ENCODE measurements at regions not wholly inside any gene's neighbourhood (a gene's known extent, or its start where the extent isn't known, plus 50 kb on each side); places are given as distances from the start of the nearest gene placed in this dataset.

GRCh38 chr22:44431256-44431655 is 66.8 kb downstream of the RTL6 start:
- H3K27me3 ChIP-seq (ENCODE audit: insufficient read depth, poor library complexity, severe bottlenecking): no peaks in the 10 kb centered on the region
- DNase-seq (ENCODE audit: low spot score): no peak
- H3K4me3 ChIP-seq (ENCODE audit: severe bottlenecking): no peak overlapping the region
- H3K4me1 ChIP-seq (ENCODE audit: insufficient read depth, poor library complexity, severe bottlenecking): no peaks in the 10 kb centered on the region
- H3K27ac ChIP-seq (ENCODE audit: poor library complexity, severe bottlenecking): no peak overlapping the region
- no peaks in the 10 kb centered on the region for H3K36me3 ChIP-seq (ENCODE audit: low read depth)
- TF ChIP-seq, protein P1, sequence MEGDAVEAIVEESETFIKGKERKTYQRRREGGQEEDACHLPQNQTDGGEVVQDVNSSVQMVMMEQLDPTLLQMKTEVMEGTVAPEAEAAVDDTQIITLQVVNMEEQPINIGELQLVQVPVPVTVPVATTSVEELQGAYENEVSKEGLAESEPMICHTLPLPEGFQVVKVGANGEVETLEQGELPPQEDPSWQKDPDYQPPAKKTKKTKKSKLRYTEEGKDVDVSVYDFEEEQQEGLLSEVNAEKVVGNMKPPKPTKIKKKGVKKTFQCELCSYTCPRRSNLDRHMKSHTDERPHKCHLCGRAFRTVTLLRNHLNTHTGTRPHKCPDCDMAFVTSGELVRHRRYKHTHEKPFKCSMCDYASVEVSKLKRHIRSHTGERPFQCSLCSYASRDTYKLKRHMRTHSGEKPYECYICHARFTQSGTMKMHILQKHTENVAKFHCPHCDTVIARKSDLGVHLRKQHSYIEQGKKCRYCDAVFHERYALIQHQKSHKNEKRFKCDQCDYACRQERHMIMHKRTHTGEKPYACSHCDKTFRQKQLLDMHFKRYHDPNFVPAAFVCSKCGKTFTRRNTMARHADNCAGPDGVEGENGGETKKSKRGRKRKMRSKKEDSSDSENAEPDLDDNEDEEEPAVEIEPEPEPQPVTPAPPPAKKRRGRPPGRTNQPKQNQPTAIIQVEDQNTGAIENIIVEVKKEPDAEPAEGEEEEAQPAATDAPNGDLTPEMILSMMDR (IDR thresholded peaks at IDR 0.05; ENCODE audit: poor library complexity, severe bottlenecking): no peak
- ATAC-seq (ENCODE audit: low read depth): no peak
- H3K9me3 ChIP-seq (ENCODE audit: severe bottlenecking): no peaks in the 10 kb centered on the region

DNA sequence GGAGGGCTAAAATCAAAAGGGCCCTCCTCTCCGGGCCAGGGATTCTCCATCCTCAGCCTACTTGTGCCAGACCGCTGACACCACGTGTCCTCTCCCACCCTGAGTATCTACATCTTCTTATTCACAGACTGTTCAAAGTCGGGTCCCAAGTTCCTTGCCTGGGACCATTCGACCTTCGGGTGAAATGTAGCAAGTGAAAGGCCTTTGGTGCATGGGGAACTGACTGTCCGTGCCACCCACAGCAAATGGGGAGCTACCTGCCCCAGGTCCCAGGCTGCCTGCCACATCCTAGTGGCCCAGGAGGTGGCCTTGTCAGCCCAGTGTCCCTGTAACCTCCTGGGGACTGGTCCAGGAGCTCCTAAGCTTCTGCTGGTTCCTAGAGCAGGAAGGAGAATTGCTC is 67.3 kb downstream of the RTL6 start:
- ATAC-seq (ENCODE audit: low read depth) (no peak), DNase-seq (ENCODE audit: low spot score) (no peak)
- TF ChIP-seq, protein P1 (IDR thresholded peaks at IDR 0.05; ENCODE audit: poor library complexity, severe bottlenecking): no peak
- Histone ChIP-seq H3K27me3 (ENCODE audit: insufficient read depth, poor library complexity, severe bottlenecking) (no peaks in the 10 kb centered on the region), H3K4me3 (ENCODE audit: severe bottlenecking) (no peak overlapping the region), H3K36me3 (ENCODE audit: low read depth) (no peaks in the 10 kb centered on the region), H3K4me1 (ENCODE audit: insufficient read depth, poor library complexity, severe bottlenecking) (no peaks in the 10 kb centered on the region), H3K9me3 (ENCODE audit: severe bottlenecking) (no peaks in the 10 kb centered on the region), H3K27ac (ENCODE audit: poor library complexity, severe bottlenecking) (no peak overlapping the region)

- H3K36me3 ChIP-seq (ENCODE audit: low read depth): no peaks in the 10 kb centered on the region
- no peak overlapping the region for H3K27ac ChIP-seq (ENCODE audit: poor library complexity, severe bottlenecking)
- no peaks in the 10 kb centered on the region for H3K9me3 ChIP-seq (ENCODE audit: severe bottlenecking)
- no peak for DNase-seq (ENCODE audit: low spot score)
- no peak overlapping the region for H3K4me3 ChIP-seq (ENCODE audit: severe bottlenecking)
- TF ChIP-seq, protein P1 (IDR thresholded peaks at IDR 0.05; ENCODE audit: poor library complexity, severe bottlenecking): no peak
- H3K4me1 ChIP-seq (ENCODE audit: insufficient read depth, poor library complexity, severe bottlenecking): no peaks in the 10 kb centered on the region
- ATAC-seq (ENCODE audit: low read depth): no peak
- no peaks in the 10 kb centered on the region for H3K27me3 ChIP-seq (ENCODE audit: insufficient read depth, poor library complexity, severe bottlenecking)
Measured at GRCh38 chr22:44429941-44430587, 68.0 kb downstream of the RTL6 start.

DNA sequence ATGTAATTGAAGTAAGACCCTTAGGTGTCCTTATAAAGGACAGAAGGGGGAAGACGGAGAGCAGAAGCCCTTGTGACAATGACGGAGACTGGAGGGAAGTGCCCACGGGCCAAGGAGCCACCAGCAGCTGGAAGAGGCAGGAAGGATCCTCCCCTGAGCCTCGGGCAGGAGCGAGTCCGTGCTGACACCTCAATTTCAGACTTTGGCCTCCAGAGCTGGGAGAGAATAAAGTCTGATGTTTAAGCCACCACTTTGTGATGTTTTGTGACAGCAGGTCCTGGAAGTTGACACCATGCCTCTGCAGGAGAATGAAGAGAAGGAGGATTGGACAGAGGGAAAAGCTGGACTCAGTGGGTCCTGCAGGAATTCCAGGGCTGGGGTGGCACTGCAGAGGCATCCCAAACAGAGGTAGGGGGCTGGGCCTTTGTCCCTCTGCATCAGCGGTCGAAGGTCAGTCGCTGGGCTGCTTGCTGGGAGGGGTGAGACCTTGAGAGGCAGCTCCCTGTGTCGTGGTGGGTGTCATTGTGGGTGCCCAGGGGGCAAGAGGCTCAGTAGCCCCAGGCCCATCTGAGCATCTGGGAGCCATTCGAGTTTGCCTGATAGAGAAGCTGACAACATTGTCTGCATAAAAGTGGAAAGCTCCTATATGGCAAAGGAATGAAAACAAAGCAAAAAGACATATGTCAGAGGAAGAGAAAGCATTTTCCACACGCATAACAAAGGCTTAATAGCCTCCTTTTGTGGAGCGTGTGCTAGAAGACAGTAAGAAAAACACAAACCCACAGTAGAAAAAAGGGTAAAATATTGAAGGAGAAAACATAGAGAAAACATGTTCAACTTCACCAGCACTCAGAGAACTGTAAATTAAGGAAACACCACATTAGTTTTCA is 68.8 kb downstream of the RTL6 start:
- DNase-seq (ENCODE audit: low spot score) (no peak), ATAC-seq (ENCODE audit: low read depth) (no peak)
- no peak overlapping the region for H3K4me3 ChIP-seq (ENCODE audit: severe bottlenecking)
- TF ChIP-seq, protein P1 (IDR thresholded peaks at IDR 0.05; ENCODE audit: poor library complexity, severe bottlenecking): no peak
- H3K4me1 ChIP-seq (ENCODE audit: insufficient read depth, poor library complexity, severe bottlenecking): no peaks in the 10 kb centered on the region
- H3K36me3 ChIP-seq (ENCODE audit: low read depth): no peaks in the 10 kb centered on the region
- no peak overlapping the region for H3K27ac ChIP-seq (ENCODE audit: poor library complexity, severe bottlenecking)
- H3K9me3 ChIP-seq (ENCODE audit: severe bottlenecking): no peaks in the 10 kb centered on the region
- H3K27me3 ChIP-seq (ENCODE audit: insufficient read depth, poor library complexity, severe bottlenecking): no peaks in the 10 kb centered on the region

Measured in RWPE2 (cell line).